ENCODE measurements at regions not wholly inside any gene's neighbourhood (a gene's known extent, or its start where the extent isn't known, plus 50 kb on each side); places are given as distances from the start of the nearest gene placed in this dataset.

DNA sequence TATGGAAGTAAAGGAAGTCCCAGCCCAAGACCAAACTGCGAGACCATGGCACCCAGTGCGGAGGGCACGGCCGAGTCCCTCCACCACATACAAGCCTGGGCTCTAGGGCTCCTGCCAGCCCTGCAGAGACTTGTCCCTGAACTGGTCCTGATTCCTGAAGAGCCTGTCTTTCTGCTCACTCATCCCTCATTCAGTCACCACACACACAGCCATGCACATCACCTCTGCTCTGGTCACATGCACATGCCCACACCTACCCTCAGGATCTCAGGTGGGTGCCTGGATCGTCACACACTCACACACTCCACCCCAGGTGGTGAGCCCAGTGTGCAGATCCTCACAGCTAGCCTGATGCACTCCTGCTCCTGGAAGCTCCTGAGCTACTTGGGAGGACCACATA lies 71.4 kb upstream of the LAPTM4A start:
- no peak for DNase-seq (ENCODE audit: extremely low spot score)
- POLR2A ChIA-PET = no interaction called here
- no peak for TF ChIP-seq CTCF (IDR thresholded peaks at IDR 0.05; ENCODE audit: control extremely low read depth, extremely low read depth, low read depth, missing control alignments)
- CTCF ChIA-PET = interaction anchor here (1.1 to 3.6 kb wide), 5 partner anchors 8 to 140 kb away, joined by 3 to 10 read pairs (median 3); partner anchors contain the start of gene SDC1

DNA sequence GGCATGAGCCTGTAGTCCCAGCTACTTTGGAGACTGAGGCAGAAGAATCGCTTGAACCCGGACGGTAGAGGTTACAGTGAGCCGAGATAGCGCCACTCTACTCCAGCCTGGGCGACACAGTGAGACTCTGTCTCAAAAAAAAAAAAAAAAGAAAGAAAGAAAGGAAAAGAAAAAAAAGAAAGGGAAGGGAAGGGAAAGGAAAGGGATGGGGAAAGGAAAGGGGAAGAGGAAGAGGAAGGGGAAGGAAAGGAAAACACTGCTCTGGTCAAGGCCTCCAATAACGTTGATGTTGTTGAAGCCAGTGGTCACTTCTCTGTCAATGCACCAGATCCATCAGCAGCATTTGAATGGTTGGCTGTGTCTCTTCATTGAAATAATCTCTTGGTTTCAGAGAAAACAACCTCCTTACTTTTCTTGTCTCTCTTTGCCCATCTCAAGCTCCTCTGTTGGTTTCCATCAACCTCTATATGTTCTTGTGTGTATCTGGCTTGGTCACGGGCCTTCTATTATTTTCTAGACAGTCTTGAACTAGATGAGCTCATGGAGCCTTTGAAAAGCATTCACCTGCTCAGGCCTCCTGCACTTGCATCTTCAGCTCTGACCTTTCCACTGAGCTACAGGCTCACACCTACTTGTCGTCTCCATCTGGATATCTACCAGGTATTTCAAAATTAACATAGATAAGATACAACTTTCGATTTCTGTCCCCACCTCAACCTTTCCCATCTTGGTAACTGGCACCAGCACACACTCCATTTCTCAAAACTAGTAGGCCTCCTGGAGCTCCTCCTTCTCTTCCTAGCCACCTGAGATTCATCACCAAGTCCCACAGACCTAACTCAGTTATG lies 69.4 kb upstream of the LAPTM4A start:
- DNase-seq (ENCODE audit: extremely low spot score) = no peak

DNA sequence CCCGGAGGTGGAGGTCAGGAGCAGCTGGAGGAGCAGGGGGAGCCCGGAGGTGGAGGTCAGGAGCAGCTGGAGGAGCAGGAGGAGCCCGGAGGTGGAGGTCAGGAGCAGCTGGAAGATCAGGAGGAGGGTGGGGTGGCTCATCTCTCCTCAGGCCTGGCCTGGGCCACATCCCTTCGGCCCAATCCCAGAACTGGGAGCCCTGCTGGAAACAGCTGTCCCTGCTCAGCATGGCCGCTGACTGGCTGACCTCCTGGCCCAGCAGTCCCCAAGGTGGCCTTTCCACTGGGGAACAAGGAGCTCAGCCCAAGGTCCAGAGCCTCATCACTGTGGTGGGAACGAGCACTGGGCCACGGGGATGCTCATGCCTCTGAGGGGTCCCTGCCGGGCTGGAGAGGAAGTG lies 66.6 kb upstream of the LAPTM4A start:
- ChIA-PET CTCF (interaction anchor here (0.8 to 2.1 kb wide), 4 partner anchors 9 to 21 kb away, joined by 3 to 6 read pairs (median 4); no protein-coding TSS in a partner anchor), POLR2A (no interaction called here)
- TF ChIP-seq CTCF (IDR thresholded peaks at IDR 0.05; ENCODE audit: control extremely low read depth, extremely low read depth, low read depth, missing control alignments) = no peak
- no peak for DNase-seq (ENCODE audit: extremely low spot score)

More for the DNA sequence above, 69.4 kb upstream of the LAPTM4A start:
- ChIA-PET POLR2A (no interaction called here), CTCF (interaction anchor here (1.1 to 3.6 kb wide), 4 partner anchors 8 to 105 kb away, joined by 3 to 10 read pairs (median 4); partner anchors contain the start of gene SDC1)
- TF ChIP-seq CTCF (IDR thresholded peaks at IDR 0.05; ENCODE audit: control extremely low read depth, extremely low read depth, low read depth, missing control alignments) = no peak

- ChIA-PET CTCF (no interaction called here), POLR2A (no interaction called here)
- DNase-seq (ENCODE audit: extremely low spot score) = no peak
- TF ChIP-seq CTCF (IDR thresholded peaks at IDR 0.05; ENCODE audit: control extremely low read depth, extremely low read depth, low read depth, missing control alignments) = no peak
Observed at GRCh38 chr2:20115902-20116301, 64.5 kb upstream of the LAPTM4A start.

GRCh38 chr2:20115374-20115773 lies 63.9 kb upstream of the LAPTM4A start:
- POLR2A ChIA-PET = no interaction called here
- no peak for TF ChIP-seq CTCF (IDR thresholded peaks at IDR 0.05; ENCODE audit: control extremely low read depth, extremely low read depth, low read depth, missing control alignments)
- DNase-seq (ENCODE audit: extremely low spot score) = no peak
- CTCF ChIA-PET = interaction anchor here (1.3 kb wide), 1 partner anchor 8 kb away, joined by 4 read pairs; no protein-coding TSS in a partner anchor

GRCh38 chr2:20113986-20114938 lies 62.8 kb upstream of the LAPTM4A start:
- no peak for DNase-seq (ENCODE audit: extremely low spot score)
- POLR2A ChIA-PET = interaction anchor here (0.5 kb wide), 1 partner anchor 614 kb away, joined by 3 read pairs; no protein-coding TSS in a partner anchor
- CTCF ChIA-PET = interaction anchor here (1.3 kb wide), 1 partner anchor 9 kb away, joined by 4 read pairs; no protein-coding TSS in a partner anchor
- no peak for TF ChIP-seq CTCF (IDR thresholded peaks at IDR 0.05; ENCODE audit: control extremely low read depth, extremely low read depth, low read depth, missing control alignments)
